ENCODE measurements at regions not wholly inside any gene's neighbourhood (a gene's known extent, or its start where the extent isn't known, plus 50 kb on each side); places are given as distances from the start of the nearest gene placed in this dataset.

GRCh38 chr4:177948853-177949252, 506.6 kb upstream of the AGA start:
- no peak for TF ChIP-seq CTCF (conservative IDR thresholded peaks at IDR 0.05; ENCODE audit: low read depth, low read length)
- TF ChIP-seq FOS (IDR thresholded peaks at IDR 0.05; ENCODE audit: low read depth, low read length), result no peak
- TF ChIP-seq USF2 (IDR thresholded peaks at IDR 0.05; ENCODE audit: low read depth, low read length), result no peak
- no peak for TF ChIP-seq MAZ (IDR thresholded peaks at IDR 0.05; ENCODE audit: borderline replicate concordance, low read depth, low read length)
- no peak for TF ChIP-seq POLR2A (IDR thresholded peaks at IDR 0.05; ENCODE audit: low read depth, low read length)
- TF ChIP-seq MXI1 (IDR thresholded peaks at IDR 0.05; ENCODE audit: borderline replicate concordance, low read depth, low read length), result no peak
- TF ChIP-seq BHLHE40 (IDR thresholded peaks at IDR 0.05; ENCODE audit: low read depth, low read length), result no peak
- no peak for TF ChIP-seq NFE2L2 (IDR thresholded peaks at IDR 0.05; ENCODE audit: low read depth, low read length)
- TF ChIP-seq RFX5 (IDR thresholded peaks at IDR 0.05; ENCODE audit: low read depth, low read length), result no peak

All from IMR-90 (cell line).